PFSK-1 (cell line): ENCODE measurements at regions not wholly inside any gene's neighbourhood (a gene's known extent, or its start where the extent isn't known, plus 50 kb on each side); places are given as distances from the start of the nearest gene placed in this dataset.

ENCODE experiments used
- FOXP2 ChIP-seq: optimal IDR thresholded peaks from 2 replicates; pipeline ENCODE3; 2011; ENCODE audit warnings: borderline replicate concordance, control low read depth, inconsistent platforms; ENCODE audit not compliant: insufficient read depth; ENCODE audit errors: extremely low read length, extremely low read depth
- POLR2AphosphoS5 ChIP-seq: IDR thresholded peaks from 2 replicates; pipeline ENCODE4 v1.6.1; 2012; ENCODE audit warnings: low read depth, mild to moderate bottlenecking, control low read depth, low read length, moderate library complexity
- SIN3A ChIP-seq: IDR thresholded peaks from 2 replicates; pipeline ENCODE4 v1.6.1; 2012; ENCODE audit warnings: mild to moderate bottlenecking, low read length, moderate library complexity, borderline replicate concordance; ENCODE audit not compliant: insufficient read depth
- TAF1 ChIP-seq: IDR thresholded peaks from 2 replicates; pipeline ENCODE4 v1.6.1; 2012; ENCODE audit warnings: low read length, control low read depth, borderline replicate concordance; ENCODE audit not compliant: insufficient read depth
- TF ChIP-seq, protein P1 (sequence below), 2 experiments: IDR thresholded peaks; 2 replicates each; pipeline versions ENCODE4 v1.6.1 to v1.8.0; 2011 to 2012; ENCODE audit warnings: low read depth in 2 of 2, low read length in 2 of 2, control low read depth in 1 of 2, inconsistent platforms in 1 of 2, mild to moderate bottlenecking in 1 of 2, moderate library complexity in 1 of 2; ENCODE audit not compliant: insufficient read depth in 1 of 2

GRCh38 chr10:120983721-120984120 is 132.6 kb downstream of the WDR11 start:
- TF ChIP-seq POLR2AphosphoS5 (no peak), FOXP2 (no peak)
- TF ChIP-seq, protein P1, sequence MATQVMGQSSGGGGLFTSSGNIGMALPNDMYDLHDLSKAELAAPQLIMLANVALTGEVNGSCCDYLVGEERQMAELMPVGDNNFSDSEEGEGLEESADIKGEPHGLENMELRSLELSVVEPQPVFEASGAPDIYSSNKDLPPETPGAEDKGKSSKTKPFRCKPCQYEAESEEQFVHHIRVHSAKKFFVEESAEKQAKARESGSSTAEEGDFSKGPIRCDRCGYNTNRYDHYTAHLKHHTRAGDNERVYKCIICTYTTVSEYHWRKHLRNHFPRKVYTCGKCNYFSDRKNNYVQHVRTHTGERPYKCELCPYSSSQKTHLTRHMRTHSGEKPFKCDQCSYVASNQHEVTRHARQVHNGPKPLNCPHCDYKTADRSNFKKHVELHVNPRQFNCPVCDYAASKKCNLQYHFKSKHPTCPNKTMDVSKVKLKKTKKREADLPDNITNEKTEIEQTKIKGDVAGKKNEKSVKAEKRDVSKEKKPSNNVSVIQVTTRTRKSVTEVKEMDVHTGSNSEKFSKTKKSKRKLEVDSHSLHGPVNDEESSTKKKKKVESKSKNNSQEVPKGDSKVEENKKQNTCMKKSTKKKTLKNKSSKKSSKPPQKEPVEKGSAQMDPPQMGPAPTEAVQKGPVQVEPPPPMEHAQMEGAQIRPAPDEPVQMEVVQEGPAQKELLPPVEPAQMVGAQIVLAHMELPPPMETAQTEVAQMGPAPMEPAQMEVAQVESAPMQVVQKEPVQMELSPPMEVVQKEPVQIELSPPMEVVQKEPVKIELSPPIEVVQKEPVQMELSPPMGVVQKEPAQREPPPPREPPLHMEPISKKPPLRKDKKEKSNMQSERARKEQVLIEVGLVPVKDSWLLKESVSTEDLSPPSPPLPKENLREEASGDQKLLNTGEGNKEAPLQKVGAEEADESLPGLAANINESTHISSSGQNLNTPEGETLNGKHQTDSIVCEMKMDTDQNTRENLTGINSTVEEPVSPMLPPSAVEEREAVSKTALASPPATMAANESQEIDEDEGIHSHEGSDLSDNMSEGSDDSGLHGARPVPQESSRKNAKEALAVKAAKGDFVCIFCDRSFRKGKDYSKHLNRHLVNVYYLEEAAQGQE (IDR thresholded peaks at IDR 0.05; ENCODE audit: insufficient read depth in 1 of 2, low read depth in 2 of 2, low read length in 2 of 2): no peak

DNA sequence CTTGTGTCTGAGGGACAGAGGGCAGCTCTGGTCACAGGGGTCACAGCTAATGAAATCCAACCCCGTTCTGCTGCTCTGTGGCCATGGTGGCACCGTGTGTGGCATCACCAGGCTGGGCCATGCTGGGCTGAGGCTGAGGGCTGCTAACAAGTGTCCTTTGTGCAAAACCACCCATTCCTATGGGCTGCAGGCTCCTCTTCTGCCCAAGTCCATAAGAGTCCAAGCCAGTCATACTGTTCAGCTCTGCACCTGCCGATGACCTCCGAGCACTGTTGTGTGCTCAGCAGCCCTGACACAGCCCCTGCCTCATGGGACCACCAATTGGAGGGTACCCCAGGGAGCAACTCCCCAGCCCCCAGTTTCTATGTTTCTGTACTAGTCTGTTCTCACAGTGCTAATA is 133.1 kb downstream of the WDR11 start:
- TF ChIP-seq SIN3A: no peak
- no peak for TF ChIP-seq POLR2AphosphoS5
- TF ChIP-seq FOXP2: no peak
- TF ChIP-seq, protein P1 (IDR thresholded peaks at IDR 0.05; ENCODE audit: insufficient read depth in 1 of 2, low read depth in 2 of 2, low read length in 2 of 2): no peak
- TF ChIP-seq TAF1: no peak

GRCh38 chr10:120987359-120987758 is 136.2 kb downstream of the WDR11 start:
- TF ChIP-seq, protein P1 (IDR thresholded peaks at IDR 0.05; ENCODE audit: insufficient read depth in 1 of 2, low read depth in 2 of 2, low read length in 2 of 2): no peak
- no peak for TF ChIP-seq FOXP2
- TF ChIP-seq SIN3A: no peak
- TF ChIP-seq POLR2AphosphoS5: no peak
- no peak for TF ChIP-seq TAF1

DNA sequence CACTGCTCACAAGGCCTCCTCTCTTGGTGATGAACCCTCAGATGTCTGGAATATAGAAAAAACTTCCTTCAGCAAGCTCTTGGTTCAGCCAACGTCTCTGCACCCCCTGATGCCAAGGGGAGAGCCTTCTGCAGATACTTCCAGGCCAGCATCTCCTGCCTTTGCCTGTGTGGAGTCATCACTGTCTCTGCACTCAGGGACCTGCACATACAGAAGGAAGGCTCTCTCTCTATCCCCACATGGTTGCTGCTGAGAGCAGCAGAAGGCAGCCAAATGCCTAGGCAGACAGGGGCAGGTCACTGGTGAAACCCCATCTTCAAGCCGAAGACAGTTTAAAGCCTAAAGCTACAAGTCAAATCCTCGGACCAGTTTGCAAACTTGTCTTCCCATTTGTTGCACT is 137.6 kb downstream of the WDR11 start:
- TF ChIP-seq FOXP2 (no peak), POLR2AphosphoS5 (no peak)
- TF ChIP-seq, protein P1 (IDR thresholded peaks at IDR 0.05; ENCODE audit: insufficient read depth in 1 of 2, low read depth in 2 of 2, low read length in 2 of 2): no peak

DNA sequence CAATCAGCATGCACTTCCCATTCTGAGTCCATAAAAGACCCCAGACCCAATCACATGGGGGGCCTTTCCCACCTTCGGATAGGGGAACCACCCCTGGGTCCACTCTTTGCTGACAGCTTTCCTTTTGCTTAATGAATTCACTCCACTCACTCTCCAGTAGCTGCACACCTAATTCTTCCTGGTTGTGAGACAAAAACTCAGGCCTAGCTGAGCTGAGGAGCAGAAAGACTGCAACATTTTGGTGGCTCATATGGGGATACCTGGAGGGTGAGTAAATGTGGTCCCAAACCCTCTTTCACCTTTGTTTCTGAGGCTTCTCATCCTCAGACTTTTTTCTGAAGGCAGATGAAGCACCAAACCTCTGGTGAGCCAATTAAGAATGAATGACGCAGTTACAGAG is 138.1 kb downstream of the WDR11 start:
- TF ChIP-seq TAF1 (no peak), POLR2AphosphoS5 (no peak), SIN3A (no peak), FOXP2 (no peak)
- TF ChIP-seq, protein P1 (IDR thresholded peaks at IDR 0.05; ENCODE audit: insufficient read depth in 1 of 2, low read depth in 2 of 2, low read length in 2 of 2): no peak
